NCI-H510A treated with DMSO at 0.1 percent for 48 hours (cell line): ENCODE measurements at regions not wholly inside any gene's neighbourhood (a gene's known extent, or its start where the extent isn't known, plus 50 kb on each side); places are given as distances from the start of the nearest gene placed in this dataset.
A peak's percentile ranks its signal among the peaks of the same experiment; 100 is the strongest.

ENCODE experiments used
- DNase-seq: peaks from one replicate; lab custom pipeline; 2025; lab: John Stamatoyannopoulos, UW

GRCh38 chr13:34752283-34752960, 189.6 kb upstream of the NBEA start:
- DNase-seq = no peak

DNA sequence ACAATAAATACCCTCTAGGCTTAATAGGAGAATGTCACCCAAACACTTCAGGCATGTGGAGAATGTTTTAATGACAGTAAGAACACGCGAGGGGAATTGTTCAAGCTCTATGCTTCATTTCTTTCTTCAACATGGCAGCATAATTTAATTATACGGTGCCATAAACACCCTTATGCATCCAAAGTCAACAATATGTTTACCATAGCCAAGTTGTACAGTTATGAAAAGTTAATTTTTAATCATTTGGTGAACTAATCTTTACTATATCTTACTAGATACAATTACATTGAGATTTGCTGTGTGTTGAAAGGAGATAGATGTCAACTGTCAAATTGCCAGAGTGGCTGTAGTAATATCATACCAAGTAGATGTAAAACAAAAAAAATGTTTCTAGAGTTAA, 185.9 kb upstream of the NBEA start:
- no peak for DNase-seq

- DNase-seq = no peak
These were observed 185.5 kb upstream of the NBEA start for GRCh38 chr13:34756572-34756971.

DNA sequence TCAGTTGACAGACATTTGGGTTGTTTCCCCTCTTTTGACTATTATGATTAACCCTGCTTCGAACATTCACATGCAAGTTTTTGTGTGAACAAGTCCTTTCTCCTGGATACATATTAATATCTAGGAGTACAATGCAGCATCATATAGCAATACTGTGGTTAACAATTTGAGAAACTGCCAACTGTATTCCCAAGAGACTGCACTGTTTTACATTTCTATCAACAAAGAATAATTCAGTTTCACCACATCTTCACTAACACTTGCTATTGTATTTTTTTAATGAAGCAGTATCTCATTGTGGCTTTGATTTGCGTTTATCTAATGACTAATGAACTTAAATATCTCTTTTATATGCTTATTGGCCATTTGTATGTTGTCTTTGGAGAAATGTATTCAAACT, 184.6 kb upstream of the NBEA start:
- DNase-seq = no peak

GRCh38 chr13:34758628-34759027, 183.4 kb upstream of the NBEA start:
- DNase-seq = no peak

GRCh38 chr13:34762312-34762711, 179.8 kb upstream of the NBEA start:
- no peak for DNase-seq

GRCh38 chr13:34764246-34764645, 177.8 kb upstream of the NBEA start:
- no peak for DNase-seq

- no peak for DNase-seq
These were observed 176.5 kb upstream of the NBEA start for GRCh38 chr13:34765446-34766180.

GRCh38 chr13:34767778-34768177, 174.3 kb upstream of the NBEA start:
- DNase-seq = no peak

- no peak for DNase-seq
These were observed 169.9 kb upstream of the NBEA start for GRCh38 chr13:34772206-34772605.

DNA sequence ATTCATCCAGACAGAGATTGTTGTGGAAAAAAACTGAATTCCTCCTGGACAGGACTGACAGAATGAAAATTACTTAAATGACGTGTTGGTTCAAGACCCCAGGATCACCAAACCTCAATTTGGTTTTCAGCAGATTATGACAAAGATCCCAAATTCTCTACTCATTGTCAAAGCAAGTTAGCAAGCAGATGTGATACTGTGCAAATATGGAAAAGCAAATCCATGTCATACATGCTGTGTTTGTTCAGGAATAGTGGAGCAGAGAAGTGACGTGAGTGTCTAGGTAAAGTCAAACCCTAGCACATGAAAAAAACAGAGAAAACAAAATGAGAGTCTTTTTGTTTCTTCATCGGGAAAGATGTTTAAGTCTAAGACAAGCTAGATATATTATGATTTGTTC, 169.2 kb upstream of the NBEA start:
- peak; percentile 13 for DNase-seq

- DNase-seq = no peak
These were observed 165.6 kb upstream of the NBEA start for GRCh38 chr13:34776390-34776981.

- DNase-seq = no peak
These were observed 164.8 kb upstream of the NBEA start for GRCh38 chr13:34777089-34777913.

- no peak for DNase-seq
These were observed 164.2 kb upstream of the NBEA start for GRCh38 chr13:34777914-34778303.

DNA sequence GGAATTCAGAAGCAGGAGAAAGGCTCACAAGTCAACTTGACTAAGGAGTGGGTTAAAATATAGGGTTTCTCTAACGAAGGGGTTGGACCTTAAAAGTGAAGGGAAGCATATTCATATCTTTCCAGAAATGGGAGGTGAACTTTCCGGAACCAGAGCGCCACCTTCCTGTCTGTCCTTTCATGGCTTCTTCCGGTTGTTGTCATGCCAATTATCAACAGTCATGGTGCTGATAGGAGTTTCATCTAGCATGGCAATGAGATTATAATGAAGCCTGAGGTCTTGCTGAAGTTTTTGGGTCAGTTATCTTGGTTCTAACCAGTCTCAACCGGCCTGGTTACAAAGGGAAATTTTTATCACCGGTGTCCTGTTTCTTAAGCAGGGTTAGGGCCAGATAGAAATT, 162.9 kb upstream of the NBEA start:
- DNase-seq = no peak

DNA sequence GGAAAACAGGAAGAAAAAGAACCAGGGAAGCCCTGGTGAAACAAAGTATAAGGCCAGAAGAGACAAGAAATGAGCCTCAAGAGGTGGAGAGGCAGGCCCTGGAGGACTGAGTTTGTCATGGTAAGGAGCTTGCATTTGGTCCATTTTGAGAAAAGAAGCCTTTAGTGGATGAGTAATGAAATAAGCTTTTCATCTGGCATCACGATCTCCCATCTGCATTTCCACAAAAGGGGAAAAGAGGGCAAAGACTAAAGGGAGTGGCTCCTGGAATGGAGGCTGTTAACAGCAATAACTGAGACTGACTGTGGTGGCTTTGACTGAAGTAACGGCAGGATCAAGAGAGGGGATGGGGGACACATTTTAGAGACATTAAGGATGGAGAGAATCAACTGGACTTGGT, 148.8 kb upstream of the NBEA start:
- no peak for DNase-seq

GRCh38 chr13:34803756-34804155, 138.3 kb upstream of the NBEA start:
- DNase-seq = no peak

- no peak for DNase-seq
These were observed 136.7 kb upstream of the NBEA start for GRCh38 chr13:34805347-34805746.

- no peak for DNase-seq
These were observed 133.4 kb upstream of the NBEA start for GRCh38 chr13:34808649-34809048.

- no peak for DNase-seq
These were observed 131.1 kb upstream of the NBEA start for GRCh38 chr13:34810996-34811395.

DNA sequence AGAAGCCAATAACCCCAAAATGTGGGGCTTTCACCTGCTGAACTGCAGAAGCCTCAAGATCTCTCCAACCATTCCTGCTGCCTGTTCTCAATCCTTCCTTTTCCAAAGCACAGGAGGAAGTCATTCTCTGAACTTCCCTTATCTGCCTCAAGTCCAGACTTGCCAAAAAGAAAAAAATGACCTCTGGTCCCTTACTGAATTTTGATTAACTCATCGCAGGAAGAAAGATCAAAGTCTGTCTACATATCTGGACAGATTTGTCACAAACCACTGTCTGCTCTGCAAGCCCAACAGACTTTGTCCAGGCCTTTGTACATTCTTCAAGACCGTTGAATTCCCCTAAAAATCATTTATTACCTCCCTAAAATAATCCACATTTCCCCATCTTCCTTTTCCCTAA, 126.5 kb upstream of the NBEA start:
- no peak for DNase-seq

DNA sequence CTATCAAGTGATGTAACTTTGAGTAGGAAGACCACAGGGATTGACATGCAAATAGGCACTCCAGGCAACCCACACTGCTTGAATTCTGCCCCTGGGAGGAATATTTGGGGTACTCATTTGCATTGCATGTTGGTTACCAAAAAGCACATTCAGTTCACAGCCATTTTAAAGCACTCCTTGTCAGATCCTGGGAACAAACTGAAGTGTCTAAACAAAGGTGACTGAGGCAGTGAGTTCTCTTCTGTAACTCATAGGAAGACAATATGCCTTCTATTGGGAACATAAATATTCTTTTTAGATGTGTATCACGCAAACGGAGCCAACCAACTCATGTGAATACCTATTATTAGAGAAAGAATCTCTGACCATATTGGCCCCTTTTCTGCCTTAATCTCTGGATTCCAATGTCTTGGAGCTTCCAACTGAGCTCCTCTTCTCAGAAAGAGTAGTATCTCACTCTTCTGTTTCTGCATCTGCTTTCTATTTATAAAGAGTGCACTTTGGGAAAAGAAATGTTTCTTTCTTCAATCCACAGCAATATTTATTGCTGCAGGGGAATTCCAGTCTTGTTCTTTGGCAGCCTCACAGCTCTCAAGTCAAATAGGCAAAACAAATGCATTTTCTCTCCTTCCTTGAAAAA, 125.7 kb upstream of the NBEA start:
- DNase-seq = no peak
